ENCODE measurements at regions not wholly inside any gene's neighbourhood (a gene's known extent, or its start where the extent isn't known, plus 50 kb on each side); places are given as distances from the start of the nearest gene placed in this dataset.

- TF ChIP-seq CTCF (CRISPR knock-in tag; IDR thresholded peaks at IDR 0.05) (no peak), CREB1 (IDR thresholded peaks at IDR 0.05) (no peak), CREB1 (CRISPR knock-in tag; IDR thresholded peaks at IDR 0.05) (no peak), SIN3A (IDR thresholded peaks at IDR 0.05; ENCODE audit: borderline replicate concordance, low read depth, low read length) (no peak), HNRNPLL (IDR thresholded peaks at IDR 0.05; ENCODE audit: low read depth, low read length, poor library complexity, severe bottlenecking) (no peak), HOXA7 (CRISPR knock-in tag; IDR thresholded peaks at IDR 0.05) (no peak), TAF1 (CRISPR knock-in tag; IDR thresholded peaks at IDR 0.05) (no peak)
These were observed 123.1 kb upstream of the STXBP5 start for GRCh38 chr6:147081076-147081609.
